CD4-positive, alpha-beta T cell treated with Interleukin-15 for 1 hour (primary cell): ENCODE measurements at regions not wholly inside any gene's neighbourhood (a gene's known extent, or its start where the extent isn't known, plus 50 kb on each side); places are given as distances from the start of the nearest gene placed in this dataset.

Experiments used
- DNase-seq: peaks from one replicate; pipeline ENCODE4 v3.0.0-alpha.2; 2020

DNA sequence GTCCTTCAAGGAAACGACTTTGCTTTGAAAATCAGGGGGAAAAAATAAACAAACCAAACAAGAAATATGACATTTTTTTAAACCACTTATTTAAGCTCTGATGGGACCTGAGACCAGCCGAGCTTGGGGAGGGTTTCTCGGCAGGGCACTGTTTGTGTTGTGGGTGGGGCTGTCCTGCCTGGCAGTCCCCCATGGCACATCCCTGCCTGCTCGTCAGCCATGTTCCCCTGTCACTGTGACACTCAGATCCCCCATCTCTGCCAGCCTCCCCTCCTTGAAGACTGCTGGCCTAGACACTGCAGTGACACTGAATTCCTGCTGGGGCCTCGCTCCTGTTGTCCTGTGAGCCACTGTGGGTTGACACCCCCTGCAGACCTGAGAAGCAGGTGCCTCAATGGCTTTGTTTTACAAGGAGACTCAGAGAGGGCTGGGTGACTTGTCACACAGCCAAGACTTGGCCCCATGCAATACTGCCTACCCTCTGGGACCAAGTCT is 95.1 kb upstream of the PTPN1 start:
- no peak for DNase-seq

DNA sequence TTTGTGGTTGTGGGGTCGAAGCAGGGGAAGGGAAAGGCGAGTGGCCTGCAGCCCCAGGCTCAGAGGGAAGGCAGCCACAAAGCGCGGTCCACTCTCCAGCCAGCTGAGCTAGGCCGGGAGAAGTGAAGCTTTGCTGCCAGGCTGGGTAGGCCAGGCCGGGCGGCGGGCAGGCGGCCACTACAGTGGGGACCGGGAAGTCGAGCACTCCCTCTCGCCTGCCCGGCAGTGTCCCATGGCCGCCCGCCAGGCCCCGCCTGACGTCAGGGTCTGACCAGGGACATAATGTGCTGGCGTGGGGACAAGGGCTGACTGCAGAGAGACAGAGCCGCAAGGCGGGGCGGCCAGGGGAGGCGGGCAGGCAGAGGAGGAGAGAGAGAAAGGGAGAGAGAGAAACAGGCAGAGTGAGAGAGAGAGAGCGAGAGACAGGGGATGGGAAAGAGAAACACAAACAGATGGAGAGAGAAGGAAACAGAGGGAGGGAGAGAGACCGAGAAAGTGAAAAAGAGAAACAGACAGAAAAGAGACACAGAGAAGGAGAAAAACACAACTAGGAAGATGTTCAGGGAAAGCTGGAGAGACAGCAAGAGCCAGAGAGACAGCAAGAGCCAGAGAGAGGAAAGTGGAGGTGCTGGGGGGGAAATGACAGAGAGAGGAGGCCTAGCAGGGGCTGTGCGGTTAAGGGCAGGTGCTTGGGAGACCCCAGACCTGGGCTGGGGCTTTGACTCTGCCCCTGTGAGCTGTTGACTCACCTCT is 94.5 kb upstream of the PTPN1 start:
- DNase-seq = no peak

DNA sequence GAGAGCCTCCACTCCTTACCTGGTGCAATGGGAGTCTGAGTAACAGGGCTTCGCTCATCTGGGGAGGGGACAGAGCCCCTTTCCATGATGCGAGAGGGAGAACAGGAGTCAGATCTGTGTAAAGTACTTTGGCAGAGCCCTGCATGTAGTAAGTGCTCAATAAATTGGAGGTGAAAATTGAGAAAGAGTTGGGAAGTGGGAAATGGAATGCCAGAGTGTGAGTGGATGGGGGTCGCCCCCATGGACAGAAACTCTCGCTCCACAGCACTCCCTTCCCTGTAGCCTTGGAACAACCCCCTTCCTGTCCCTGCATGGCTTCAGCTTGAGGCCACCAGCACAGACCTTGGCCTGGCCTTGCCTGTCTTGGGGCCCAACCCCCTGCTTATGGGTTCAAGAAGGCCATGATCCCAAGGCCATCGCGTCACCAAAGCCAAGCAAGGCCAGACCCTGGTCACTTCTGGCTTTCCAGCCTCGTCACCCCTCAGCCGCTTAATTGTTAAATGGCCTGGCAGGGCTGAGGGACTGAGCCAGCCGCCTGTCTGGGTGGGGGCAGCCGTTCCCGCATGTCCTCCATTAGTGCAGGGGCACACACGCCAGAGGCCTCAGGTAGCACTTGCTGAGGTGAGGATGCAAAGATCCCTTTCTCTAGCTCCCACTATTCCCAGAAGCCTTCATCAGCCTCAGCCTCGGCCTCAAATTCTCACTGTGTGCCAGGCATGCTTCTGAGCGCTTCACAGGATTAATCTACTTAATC is 93.7 kb upstream of the PTPN1 start:
- no peak for DNase-seq

DNA sequence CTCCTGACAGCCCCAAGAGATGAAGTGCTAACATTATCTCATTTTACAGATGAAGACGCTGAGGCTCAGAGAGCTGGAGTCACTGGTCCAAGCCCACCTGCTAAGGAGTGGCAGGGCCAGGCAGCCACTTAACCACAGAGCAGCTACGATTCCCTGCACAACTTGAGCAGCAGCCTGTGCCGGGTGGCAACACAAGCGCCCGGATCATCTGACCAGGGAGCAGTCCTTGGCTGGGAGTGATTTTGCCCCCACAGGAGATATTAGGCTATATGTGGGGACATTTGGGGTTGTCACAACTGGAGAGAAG is 93.2 kb upstream of the PTPN1 start:
- no peak for DNase-seq

DNA sequence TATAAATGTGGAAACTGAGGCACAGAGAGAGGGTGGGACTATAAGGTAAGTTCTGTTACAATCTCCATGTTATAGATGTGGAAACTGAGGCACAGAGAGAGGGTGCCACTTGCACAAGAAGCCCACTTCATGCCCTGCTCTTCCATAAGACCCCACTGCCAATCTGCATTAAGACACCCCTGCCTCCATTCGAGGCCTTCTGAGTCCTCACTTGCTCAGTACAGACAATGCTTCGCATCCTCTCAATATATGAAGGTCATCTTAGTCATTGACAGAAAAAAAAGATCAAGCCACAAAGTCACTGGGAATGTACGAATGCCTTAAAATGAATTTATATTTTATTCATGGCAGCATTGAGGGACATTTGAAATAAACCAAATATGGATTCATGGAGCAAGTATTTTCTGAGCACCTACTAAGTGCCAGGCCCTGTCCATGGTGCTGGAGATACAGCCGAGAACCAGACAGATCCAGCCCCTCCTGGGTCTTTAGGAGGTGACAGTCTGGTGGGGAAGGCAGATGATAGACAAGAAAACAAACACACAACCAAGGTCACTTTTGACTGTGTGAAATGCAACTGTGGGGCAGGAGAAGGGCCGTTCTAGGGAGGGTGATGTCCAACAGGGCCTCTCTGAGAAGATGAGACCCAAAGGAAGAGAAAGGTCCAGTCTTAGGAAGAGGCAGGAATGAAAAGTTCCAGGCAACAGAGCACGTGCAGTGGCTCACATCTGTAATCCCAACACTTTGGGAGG is 92.5 kb upstream of the PTPN1 start:
- DNase-seq = no peak

DNA sequence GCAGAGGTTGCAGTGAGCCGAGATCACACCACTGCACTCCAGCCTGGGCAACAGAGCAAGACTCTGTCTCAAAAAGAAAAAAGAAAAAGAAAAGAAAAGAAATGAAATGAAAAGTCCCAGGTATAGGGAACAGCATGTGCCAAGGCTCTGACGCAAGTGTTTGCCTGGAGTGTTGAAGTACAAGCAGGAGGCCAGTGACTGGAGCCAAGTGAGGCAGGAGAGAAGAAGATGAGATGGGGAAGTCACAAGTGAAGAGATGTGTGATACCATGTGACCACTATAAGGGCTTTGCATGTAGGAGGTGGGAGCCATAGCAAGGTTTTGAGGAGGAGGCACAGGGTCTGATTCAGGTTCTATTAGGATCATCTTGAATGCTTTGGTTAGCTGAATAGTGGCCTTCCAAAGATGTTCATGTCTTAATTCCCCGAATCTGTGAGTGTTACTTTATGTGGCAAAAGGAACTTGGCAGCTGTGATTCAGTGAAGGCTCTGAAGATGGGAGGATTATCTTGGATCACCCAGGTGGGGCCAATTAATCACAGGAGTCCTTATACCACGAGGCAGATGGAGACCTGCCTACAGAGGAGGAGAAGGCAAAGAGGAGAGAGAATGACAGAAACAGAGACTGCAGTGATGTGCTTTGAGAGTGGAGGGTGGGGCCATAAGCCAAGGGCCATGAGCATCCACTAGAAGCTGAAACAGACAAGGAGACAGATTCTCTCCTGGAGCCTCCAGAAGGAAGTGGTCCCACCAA is 91.1 kb upstream of the PTPN1 start:
- no peak for DNase-seq

DNA sequence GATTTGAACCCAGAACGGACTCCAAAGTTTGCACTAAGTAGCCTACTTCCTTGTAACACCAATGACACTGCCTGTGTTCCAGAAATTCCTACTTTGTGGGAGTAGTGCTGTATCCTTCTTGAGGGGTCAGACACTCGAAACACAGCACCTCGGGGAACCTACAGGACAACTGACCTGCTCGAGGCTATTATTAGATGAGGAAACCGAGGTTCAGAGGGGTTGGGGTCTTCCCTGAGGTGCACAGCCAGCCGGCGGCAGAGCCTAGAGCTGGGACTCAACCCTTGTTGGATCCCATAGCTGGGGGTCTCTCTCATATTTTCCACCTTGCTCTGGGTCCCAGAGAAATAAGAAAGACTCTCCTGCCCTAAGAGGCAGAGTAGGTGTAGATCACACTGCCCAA is 89.8 kb upstream of the PTPN1 start:
- DNase-seq = no peak

DNA sequence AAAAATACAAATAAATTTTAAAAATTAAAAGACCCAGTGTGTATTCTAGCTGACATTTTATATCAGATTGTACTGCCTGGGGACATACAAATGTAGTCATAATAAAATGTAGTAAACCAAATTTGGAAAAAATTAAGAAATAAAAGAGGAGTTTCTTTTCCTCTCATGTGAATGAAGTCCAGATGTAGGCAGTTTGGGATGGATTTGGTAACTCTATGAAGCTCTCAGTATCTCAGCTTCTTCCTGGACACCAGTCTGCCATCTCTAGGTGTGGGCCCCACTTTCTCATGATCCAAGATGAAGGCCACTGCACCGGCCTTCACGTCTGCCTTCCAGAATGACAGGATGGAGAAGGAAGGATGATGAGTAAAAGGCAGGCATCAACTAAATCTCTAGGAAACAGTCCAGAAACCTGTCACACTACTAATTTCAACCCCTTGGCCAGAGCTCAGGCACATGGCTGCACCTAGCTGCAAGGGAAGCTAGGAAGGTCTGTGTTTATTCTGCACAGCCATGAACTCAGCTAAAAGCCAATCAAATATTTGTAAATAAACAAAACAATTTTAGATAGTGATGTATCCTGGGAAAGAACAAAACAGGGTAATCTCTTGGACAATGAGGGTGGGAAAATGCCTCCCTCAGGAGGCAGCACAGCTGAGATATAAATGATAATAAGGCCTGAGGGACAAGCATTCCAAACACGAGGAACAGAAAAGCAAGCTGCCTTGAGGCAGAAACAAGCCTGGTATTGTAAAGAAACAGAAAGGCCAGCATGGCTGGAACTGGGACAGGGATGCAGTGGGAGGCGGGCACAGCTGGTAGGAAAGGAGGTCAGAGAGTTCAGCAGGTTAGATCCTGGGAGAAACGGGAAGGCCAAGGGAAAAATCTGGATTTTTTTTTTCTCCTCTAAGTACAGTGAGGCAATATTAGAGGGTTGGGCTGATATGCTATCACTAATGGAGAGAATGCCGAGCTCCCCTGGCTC is 88.5 kb upstream of the PTPN1 start:
- DNase-seq = no peak

DNA sequence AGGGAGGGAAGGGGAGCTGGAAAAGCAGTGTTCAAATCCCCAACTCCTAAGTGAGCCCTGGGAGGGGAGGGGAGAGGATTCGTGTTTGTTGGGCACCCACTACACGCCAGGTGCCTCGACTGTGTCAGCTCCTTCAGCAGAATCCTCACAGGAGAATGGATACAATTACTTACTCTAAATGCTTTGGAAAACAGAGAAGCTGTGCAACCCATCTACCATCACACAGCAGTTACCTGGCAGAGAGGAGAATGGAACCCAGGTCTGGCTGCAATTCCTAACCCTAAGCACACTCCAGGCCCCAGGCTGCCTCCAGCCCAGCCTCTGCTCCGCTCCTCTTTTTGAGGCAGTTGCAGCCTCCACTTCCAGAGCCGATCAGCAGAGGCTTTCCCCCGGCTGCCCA is 86.4 kb upstream of the PTPN1 start:
- DNase-seq = no peak

DNA sequence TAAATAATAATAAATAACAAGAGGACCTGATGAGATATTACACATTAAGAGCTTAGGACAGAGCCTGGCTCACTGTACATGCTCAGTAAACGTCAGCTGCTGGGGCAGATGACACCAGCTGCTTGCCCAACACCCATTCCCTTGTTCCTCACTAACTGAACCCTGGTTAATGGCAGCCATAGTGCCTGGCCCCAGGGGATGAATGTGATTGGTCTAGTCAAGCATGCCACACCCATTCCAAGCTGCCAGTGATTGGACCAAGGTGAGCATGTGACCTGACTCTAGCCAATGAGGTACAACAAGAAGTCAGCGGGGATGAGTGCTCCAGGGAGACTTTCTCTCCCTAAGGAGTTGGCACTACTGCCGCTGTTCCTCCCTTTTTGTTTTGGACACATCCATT is 85.1 kb upstream of the PTPN1 start:
- no peak for DNase-seq

DNA sequence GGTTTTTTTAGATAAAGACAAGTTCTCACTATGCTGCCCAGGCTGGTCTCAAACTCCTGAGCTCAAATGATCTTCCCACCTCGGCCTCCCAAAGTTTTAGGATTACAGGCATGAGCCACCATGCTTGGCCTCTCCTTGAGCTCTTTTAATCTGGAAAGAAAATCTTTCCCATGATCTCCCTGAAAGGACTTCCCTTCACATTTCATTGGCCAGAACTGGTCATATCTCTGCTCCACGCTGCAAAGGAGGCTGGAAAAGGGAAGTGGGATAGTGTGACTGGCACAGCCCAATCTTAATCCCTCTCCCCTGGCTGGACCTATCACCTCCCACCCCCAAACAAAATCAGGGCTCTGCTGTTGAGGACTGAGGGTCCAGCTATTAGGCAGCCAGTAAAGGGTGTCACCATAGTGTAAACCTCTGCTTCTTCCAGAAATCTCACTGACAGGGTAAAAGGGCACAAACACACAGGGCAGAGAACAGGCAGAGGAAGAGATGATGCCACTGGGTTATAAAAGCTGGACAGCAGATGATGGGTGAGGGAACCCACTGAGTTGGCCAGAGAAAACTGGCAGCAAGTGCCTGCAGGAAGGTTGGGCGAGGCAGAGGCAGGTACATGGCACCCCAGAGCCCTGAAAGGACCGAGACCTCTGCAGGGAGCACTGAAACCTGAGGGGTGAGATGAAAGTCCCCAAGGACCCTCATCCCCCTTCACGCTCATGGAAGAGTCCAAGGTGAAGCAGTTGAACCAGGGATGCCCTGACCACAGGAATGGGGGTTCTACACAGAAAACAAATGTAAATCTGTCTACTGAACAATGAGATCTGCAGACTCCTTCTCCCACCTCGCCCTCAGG is 83.1 kb upstream of the PTPN1 start:
- no peak for DNase-seq

DNA sequence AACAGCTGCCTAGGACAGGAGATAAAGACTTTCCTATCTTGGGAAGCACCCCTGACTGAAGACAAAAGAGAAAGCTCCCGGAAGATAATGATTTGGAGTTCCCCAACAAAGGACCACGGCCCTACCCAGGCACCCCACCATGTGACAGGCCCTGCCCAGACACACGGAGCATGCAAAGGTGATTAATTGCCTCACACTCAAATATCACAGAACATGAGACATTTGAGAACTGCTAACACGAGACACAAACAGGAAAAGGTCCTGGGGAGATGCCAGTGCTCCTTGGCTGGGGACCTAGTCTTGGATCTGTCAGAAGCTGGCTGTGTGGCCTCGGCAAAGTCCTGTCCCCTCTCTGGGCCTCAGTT is 82.5 kb upstream of the PTPN1 start:
- no peak for DNase-seq

DNA sequence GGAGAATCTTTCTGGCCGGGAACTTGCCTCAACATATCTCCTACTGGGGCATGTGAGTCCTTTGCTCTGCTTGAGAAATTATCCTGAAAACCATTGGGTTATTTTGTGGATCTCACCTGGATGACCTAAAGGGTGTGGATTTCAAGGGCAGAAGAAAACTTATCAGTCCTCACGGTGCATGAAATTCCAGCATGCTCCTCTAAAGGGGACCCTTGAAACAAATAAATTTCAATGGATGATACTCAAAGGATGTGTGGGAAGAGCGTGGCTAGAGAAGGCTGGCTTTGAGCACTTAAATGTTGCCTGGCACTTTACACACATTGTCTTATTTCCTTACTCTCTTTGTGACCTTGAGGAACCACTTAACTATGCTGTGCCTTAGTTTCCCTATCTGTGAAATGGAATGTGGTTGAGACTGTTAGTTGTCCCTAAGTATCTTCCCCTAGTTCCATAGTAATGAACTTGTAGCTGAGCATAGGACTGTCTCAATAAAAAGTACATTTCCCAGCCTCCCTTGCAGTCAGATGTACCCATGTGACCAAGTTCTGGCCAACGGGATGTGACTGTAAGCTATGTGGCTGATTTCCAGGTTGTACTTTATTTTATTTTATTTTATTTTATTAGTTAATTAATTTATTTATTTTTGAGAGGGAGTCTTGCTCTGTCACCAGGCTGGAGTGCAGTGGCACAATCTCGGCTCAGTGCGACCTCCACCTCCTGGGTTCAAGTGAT is 81.9 kb upstream of the PTPN1 start:
- DNase-seq = no peak

DNA sequence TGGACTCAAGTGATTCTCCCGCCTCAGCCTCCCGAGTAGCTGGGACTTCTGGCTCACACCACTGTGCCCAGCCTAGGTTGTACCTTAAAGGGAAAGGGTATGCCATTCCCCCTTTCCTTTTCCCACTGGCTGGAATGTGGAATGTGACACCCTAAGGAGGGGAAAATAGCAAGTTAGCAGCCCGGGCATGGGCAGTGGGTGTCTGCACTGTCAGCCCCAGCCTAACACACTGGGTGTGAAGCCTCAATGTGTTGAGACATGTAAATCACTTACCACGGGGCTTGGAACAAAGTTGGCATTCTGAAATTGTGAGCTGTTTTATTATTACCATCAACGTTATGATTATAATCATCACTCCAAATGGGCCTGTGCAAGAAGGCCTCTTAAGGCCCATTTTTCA is 80.8 kb upstream of the PTPN1 start:
- no peak for DNase-seq

DNA sequence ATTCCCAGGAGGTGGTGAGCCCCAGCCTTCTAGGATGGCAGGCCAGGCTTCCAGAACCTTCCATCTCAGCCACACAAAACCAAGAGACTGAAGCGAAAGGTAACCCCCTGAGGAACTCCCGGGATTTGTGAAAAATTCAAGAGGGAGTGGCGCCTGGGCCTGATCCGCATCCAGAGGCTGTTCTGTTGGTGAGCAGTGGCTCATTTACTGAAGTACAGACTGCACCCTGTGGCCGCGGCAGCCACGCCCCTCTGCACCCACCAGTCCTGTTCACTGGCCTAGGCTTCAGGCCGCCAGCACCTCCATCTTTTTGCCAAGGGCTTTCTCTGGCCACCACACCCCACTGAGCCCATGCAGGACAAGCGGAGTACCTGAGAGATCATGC is 79.1 kb upstream of the PTPN1 start:
- no peak for DNase-seq

DNA sequence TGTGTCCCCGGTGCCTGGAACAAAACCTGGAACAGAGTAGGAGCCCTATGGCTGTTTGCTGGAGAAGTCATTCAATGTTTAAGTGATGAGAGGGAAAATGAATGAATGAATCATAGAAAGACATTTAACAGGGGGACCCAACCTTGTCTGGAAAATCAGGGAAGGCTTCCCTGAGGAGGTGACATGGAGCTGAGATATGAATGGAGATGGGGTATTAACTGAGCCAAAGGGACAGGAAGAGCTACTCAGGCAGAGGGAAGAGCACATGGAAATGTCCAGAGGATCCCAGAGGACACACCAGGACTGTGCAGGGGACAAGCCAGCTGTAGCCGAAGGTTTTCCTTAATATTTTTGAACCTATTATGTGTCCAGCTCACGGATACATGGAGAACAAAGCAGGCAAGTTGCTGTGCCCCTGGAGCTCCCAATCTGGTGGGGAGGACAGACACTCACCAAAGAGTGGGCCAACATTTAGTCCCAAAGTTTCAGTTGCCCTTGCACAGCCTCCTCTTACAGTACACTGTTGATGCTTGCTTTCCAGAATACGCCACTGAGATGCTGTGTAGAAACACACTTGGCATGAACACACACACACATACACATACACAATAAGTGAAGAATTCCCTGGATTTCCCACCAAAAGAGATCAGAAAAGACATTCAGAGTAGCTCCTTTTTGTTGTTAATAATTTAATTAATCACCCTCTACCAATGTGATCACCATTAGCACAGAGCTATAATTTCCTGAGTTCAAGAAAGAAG is 77.0 kb upstream of the PTPN1 start:
- no peak for DNase-seq

DNA sequence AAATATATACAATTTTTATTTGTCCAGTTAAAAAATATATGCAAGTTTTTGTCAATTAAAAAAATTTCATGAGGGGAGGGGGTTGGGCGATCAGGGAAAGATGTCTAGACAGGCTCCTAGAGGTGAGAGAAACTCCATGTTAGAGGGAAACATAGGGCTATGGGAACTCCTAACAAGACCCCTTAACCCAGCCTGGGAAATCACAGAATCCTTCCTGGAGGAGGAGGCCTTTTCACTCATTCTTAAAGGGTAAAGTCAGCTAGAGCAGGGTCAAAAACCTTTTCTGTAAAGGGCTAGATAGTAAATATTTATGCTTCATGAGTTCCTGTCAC is 75.9 kb upstream of the PTPN1 start:
- DNase-seq = no peak

DNA sequence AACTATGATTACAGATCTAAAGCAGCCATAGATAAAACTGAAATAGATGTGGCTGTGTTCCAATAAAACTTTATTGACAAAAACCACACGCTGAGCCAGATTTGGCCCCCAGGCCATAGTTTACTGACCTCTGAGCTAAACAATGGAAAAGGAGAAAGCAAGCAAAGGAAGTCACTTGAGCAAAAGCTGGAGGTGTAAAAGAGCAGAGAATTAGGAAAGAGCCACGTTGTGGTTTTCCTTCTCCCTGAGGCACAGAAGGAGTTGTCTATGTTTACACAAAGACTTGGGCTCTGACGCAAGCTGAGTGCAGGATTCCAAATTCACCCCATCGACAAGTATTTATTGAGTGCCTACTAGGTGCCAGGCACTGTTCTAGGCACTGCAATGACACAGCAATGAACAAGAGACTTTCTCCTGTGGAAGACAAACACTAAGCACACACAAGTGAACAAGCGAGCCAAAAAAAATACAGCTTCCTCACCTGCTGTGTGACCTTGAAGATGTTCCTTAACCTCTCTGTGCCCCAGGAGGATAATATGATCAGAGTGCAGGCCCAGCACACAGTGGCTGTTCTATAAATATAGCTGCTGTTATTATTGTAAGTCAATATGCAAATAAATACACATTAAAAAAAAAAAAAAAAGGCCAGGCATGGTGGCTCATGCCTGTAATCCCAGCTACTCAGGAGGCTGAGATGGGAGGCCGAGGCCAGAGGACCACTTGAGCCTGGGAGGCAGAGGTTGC is 75.4 kb upstream of the PTPN1 start:
- no peak for DNase-seq
